WERI-Rb-1 (cell line): ENCODE measurements at regions not wholly inside any gene's neighbourhood (a gene's known extent, or its start where the extent isn't known, plus 50 kb on each side); places are given as distances from the start of the nearest gene placed in this dataset.

Experiments
- DNase-seq: peaks from one replicate; pipeline ENCODE4 v3.0.0-alpha.2; 2020
- H3K27ac ChIP-seq: fragments of 250-450 bp; sonication (Bioruptor Pico); 2 replicates; pipeline ENCODE4 v1.5.1; 2020; ENCODE audit warnings: mild to moderate bottlenecking, moderate library complexity
- H3K27me3 ChIP-seq: fragments of 250-450 bp; sonication (Bioruptor Pico); 2 replicates; pipeline ENCODE4 v1.5.1; 2021; ENCODE audit warnings: mild to moderate bottlenecking, low read depth, moderate library complexity; ENCODE audit not compliant: insufficient read depth, severe bottlenecking
- H3K36me3 ChIP-seq: fragments of 250-450 bp; sonication (Bioruptor Pico); 2 replicates; pipeline ENCODE4 v1.5.1; 2020; ENCODE audit warnings: mild to moderate bottlenecking, moderate library complexity
- H3K4me3 ChIP-seq: 2 replicates; pipeline ENCODE4 v1.5.1; 2011; ENCODE audit warnings: low read depth, mild to moderate bottlenecking, control low read depth, low read length
- H3K9me3 ChIP-seq: fragments of 250-450 bp; sonication (Bioruptor Pico); 2 replicates; pipeline ENCODE4 v1.5.1; 2021; ENCODE audit warnings: mild to moderate bottlenecking, moderate library complexity; ENCODE audit not compliant: severe bottlenecking
- CTCF ChIP-seq: IDR thresholded peaks from 2 replicates; pipeline ENCODE4 v1.5.1; 2011; ENCODE audit warnings: low read depth, mild to moderate bottlenecking, control low read depth, inconsistent platforms, low read length

GRCh38 chr12:27192118-27192802 is 51.8 kb upstream of the STK38L start:
- no peaks in the 10 kb centered on the region for H3K9me3 ChIP-seq
- no peak overlapping the region for H3K27ac ChIP-seq
- no peak for DNase-seq
- H3K4me3 ChIP-seq: no peak overlapping the region
- TF ChIP-seq CTCF: no peak
- H3K27me3 ChIP-seq: no peaks in the 10 kb centered on the region
- H3K36me3 ChIP-seq: no peaks in the 10 kb centered on the region

GRCh38 chr12:27193106-27193505 is 51.0 kb upstream of the STK38L start:
- Histone ChIP-seq H3K9me3 (no peaks in the 10 kb centered on the region), H3K4me3 (no peak overlapping the region), H3K27me3 (no peaks in the 10 kb centered on the region), H3K36me3 (no peaks in the 10 kb centered on the region), H3K27ac (no peak overlapping the region)
- no peak for DNase-seq
- TF ChIP-seq CTCF: no peak

GRCh38 chr12:27193854-27194544 is 50.1 kb upstream of the STK38L start:
- no peaks in the 10 kb centered on the region for H3K36me3 ChIP-seq
- H3K27me3 ChIP-seq: no peaks in the 10 kb centered on the region
- H3K9me3 ChIP-seq: no peaks in the 10 kb centered on the region
- no peak for TF ChIP-seq CTCF
- no peak overlapping the region for H3K4me3 ChIP-seq
- no peak for DNase-seq
- no peak overlapping the region for H3K27ac ChIP-seq
